ENCODE measurements at regions not wholly inside any gene's neighbourhood (a gene's known extent, or its start where the extent isn't known, plus 50 kb on each side); places are given as distances from the start of the nearest gene placed in this dataset.
"Not testable (repeated sequence)": the region's sequence is repeated elsewhere in the genome, so short reads cannot be mapped to it uniquely, and the experiment has no call there.

GRCh38 chr12:59446116-59446515, 149.7 kb upstream of the SLC16A7 start:
- in situ Hi-C loops (cut with HindIII; ENCODE audit: low pct_unique_long_range_greater_than_20kb, low sequenced_read_pairs), result no loop called here
- DNase-seq (ENCODE audit: low read depth in 1 of 2, low spot score in 1 of 2), result no peak
- no peak for TF ChIP-seq JUND (IDR thresholded peaks at IDR 0.05; ENCODE audit: low read depth)

GRCh38 chr12:59444932-59445331, 150.9 kb upstream of the SLC16A7 start:
- peak in 1 of 2 experiments; percentile 30 for DNase-seq (ENCODE audit: low read depth in 1 of 2, low spot score in 1 of 2)
- TF ChIP-seq JUND (IDR thresholded peaks at IDR 0.05; ENCODE audit: low read depth), result no peak
- in situ Hi-C loops (cut with HindIII; ENCODE audit: low pct_unique_long_range_greater_than_20kb, low sequenced_read_pairs), result no loop called here

- no peak for DNase-seq (ENCODE audit: low read depth in 1 of 2, low spot score in 1 of 2)
- in situ Hi-C loops (cut with HindIII; ENCODE audit: low pct_unique_long_range_greater_than_20kb, low sequenced_read_pairs), result no loop called here
- no peak for TF ChIP-seq JUND (IDR thresholded peaks at IDR 0.05; ENCODE audit: low read depth)
Measured at GRCh38 chr12:59432057-59432456, 163.8 kb upstream of the SLC16A7 start.

- no peak for TF ChIP-seq JUND (IDR thresholded peaks at IDR 0.05; ENCODE audit: low read depth)
- peak in 1 of 2 experiments; percentile 32 for DNase-seq (ENCODE audit: low read depth in 1 of 2, low spot score in 1 of 2)
- in situ Hi-C loops (cut with HindIII; ENCODE audit: low pct_unique_long_range_greater_than_20kb, low sequenced_read_pairs), result no loop called here
Measured at GRCh38 chr12:59431266-59431665, 164.6 kb upstream of the SLC16A7 start.

- DNase-seq (ENCODE audit: low read depth in 1 of 2, low spot score in 1 of 2), result no peak
- no peak for TF ChIP-seq JUND (IDR thresholded peaks at IDR 0.05; ENCODE audit: low read depth)
- in situ Hi-C loops (cut with HindIII; ENCODE audit: low pct_unique_long_range_greater_than_20kb, low sequenced_read_pairs), result no loop called here
Measured at GRCh38 chr12:59429766-59430165, 166.1 kb upstream of the SLC16A7 start.

- in situ Hi-C loops (cut with HindIII; ENCODE audit: low pct_unique_long_range_greater_than_20kb, low sequenced_read_pairs), result no loop called here
- no peak for DNase-seq (ENCODE audit: low read depth in 1 of 2, low spot score in 1 of 2)
- TF ChIP-seq JUND (IDR thresholded peaks at IDR 0.05; ENCODE audit: low read depth), result no peak
Measured at GRCh38 chr12:59425798-59426197, 170.0 kb upstream of the SLC16A7 start.

GRCh38 chr12:59424666-59425065, 171.2 kb upstream of the SLC16A7 start:
- DNase-seq (ENCODE audit: low read depth in 1 of 2, low spot score in 1 of 2); in situ Hi-C loops (cut with HindIII; ENCODE audit: low pct_unique_long_range_greater_than_20kb, low sequenced_read_pairs): not testable (repeated sequence)

- no peak for TF ChIP-seq JUND (IDR thresholded peaks at IDR 0.05; ENCODE audit: low read depth)
- no peak for DNase-seq (ENCODE audit: low read depth in 1 of 2, low spot score in 1 of 2)
- in situ Hi-C loops (cut with HindIII; ENCODE audit: low pct_unique_long_range_greater_than_20kb, low sequenced_read_pairs), result no loop called here
Measured at GRCh38 chr12:59414051-59414450, 181.8 kb upstream of the SLC16A7 start.

- in situ Hi-C loops (cut with HindIII; ENCODE audit: low pct_unique_long_range_greater_than_20kb, low sequenced_read_pairs), result no loop called here
- DNase-seq (ENCODE audit: low read depth in 1 of 2, low spot score in 1 of 2), result peak in 1 of 2 experiments; percentile 12
Measured at GRCh38 chr12:59408431-59408830, 187.4 kb upstream of the SLC16A7 start.

GRCh38 chr12:59407799-59408198, 188.0 kb upstream of the SLC16A7 start:
- TF ChIP-seq JUND (IDR thresholded peaks at IDR 0.05; ENCODE audit: low read depth), result no peak
- in situ Hi-C loops (cut with HindIII; ENCODE audit: low pct_unique_long_range_greater_than_20kb, low sequenced_read_pairs), result no loop called here
- no peak for DNase-seq (ENCODE audit: low read depth in 1 of 2, low spot score in 1 of 2)

More at GRCh38 chr12:59408431-59408830, 187.4 kb upstream of the SLC16A7 start:
- TF ChIP-seq JUND (IDR thresholded peaks at IDR 0.05; ENCODE audit: low read depth), result no peak

GRCh38 chr12:59405992-59406391, 189.8 kb upstream of the SLC16A7 start:
- TF ChIP-seq JUND (IDR thresholded peaks at IDR 0.05; ENCODE audit: low read depth), result no peak
- in situ Hi-C loops (cut with HindIII; ENCODE audit: low pct_unique_long_range_greater_than_20kb, low sequenced_read_pairs), result no loop called here
- no peak for DNase-seq (ENCODE audit: low read depth in 1 of 2, low spot score in 1 of 2)

- DNase-seq (ENCODE audit: low read depth in 1 of 2, low spot score in 1 of 2), result no peak
- in situ Hi-C loops (cut with HindIII; ENCODE audit: low pct_unique_long_range_greater_than_20kb, low sequenced_read_pairs), result no loop called here
- no peak for TF ChIP-seq JUND (IDR thresholded peaks at IDR 0.05; ENCODE audit: low read depth)
Measured at GRCh38 chr12:59404109-59404650, 191.6 kb upstream of the SLC16A7 start.

GRCh38 chr12:59403259-59403932, 192.4 kb upstream of the SLC16A7 start:
- TF ChIP-seq JUND (IDR thresholded peaks at IDR 0.05; ENCODE audit: low read depth), result no peak
- peak; percentile 25 to 83 for DNase-seq (ENCODE audit: low read depth in 1 of 2, low spot score in 1 of 2)
- in situ Hi-C loops (cut with HindIII; ENCODE audit: low pct_unique_long_range_greater_than_20kb, low sequenced_read_pairs), result no loop called here

GRCh38 chr12:59401862-59402261, 194.0 kb upstream of the SLC16A7 start:
- no peak for TF ChIP-seq JUND (IDR thresholded peaks at IDR 0.05; ENCODE audit: low read depth)
- in situ Hi-C loops (cut with HindIII; ENCODE audit: low pct_unique_long_range_greater_than_20kb, low sequenced_read_pairs), result no loop called here
- DNase-seq (ENCODE audit: low read depth in 1 of 2, low spot score in 1 of 2), result no peak
